K562 (cell line): ENCODE measurements at regions not wholly inside any gene's neighbourhood (a gene's known extent, or its start where the extent isn't known, plus 50 kb on each side); places are given as distances from the start of the nearest gene placed in this dataset.

Source experiments
- ARHGAP35 ChIP-seq: fragments of 450-650 bp; IDR thresholded peaks from 2 replicates; pipeline ENCODE4 v1.6.1; 2018; ENCODE audit not compliant: partially characterized antibody
- CEBPG ChIP-seq, 3 experiments: fragments of 200-800 bp in 1 of 3; sonication (Bioruptor generic) in 1 of 3; sonication (generic) in 1 of 3; formaldehyde crosslinking in 1 of 3; IDR thresholded peaks in 2 of 3; conservative IDR thresholded peaks in 1 of 3; 2 replicates each; pipeline versions ENCODE4 v1.6.1 to v1.8.0; 2016 to 2022; ENCODE audit warnings: missing compliant biosample characterization in 2 of 3, missing genetic modification characterization in 2 of 3, mild to moderate bottlenecking in 1 of 3, missing genetic modification reagents in 1 of 3
- CTCF ChIP-seq, 3 experiments: IDR thresholded peaks in 2 of 3; conservative IDR thresholded peaks in 1 of 3; 2 replicates each; pipeline ENCODE4 v1.5.1; 2011 to 2012; ENCODE audit warnings: low read length in 3 of 3, mild to moderate bottlenecking in 3 of 3, control low read depth in 2 of 3, improper control_type of control experiment in 1 of 3, inconsistent platforms in 1 of 3, low read depth in 1 of 3, mixed read lengths in 1 of 3, moderate library complexity in 1 of 3; ENCODE audit not compliant: insufficient read depth in 2 of 3
- ID3 ChIP-seq, 2 experiments: fragments of 250-450 bp in 1 of 2; fragments of 450-650 bp in 1 of 2; sonication (Bioruptor Pico) in 1 of 2; IDR thresholded peaks; 2 replicates each; pipeline versions ENCODE4 v1.6.1 to v1.8.0; 2016 to 2021; ENCODE audit warnings: mild to moderate bottlenecking in 2 of 2, moderate library complexity in 2 of 2, missing compliant biosample characterization in 1 of 2, missing genetic modification characterization in 1 of 2
- NCOA6 ChIP-seq: fragments of 450-650 bp; IDR thresholded peaks from 2 replicates; pipeline ENCODE4 v1.6.1; 2017; ENCODE audit warnings: mild to moderate bottlenecking
- NUFIP1 ChIP-seq: fragments of 450-650 bp; IDR thresholded peaks from 2 replicates; pipeline ENCODE4 v1.6.1; 2018; ENCODE audit not compliant: partially characterized antibody
- RCOR1 ChIP-seq, 2 experiments: IDR thresholded peaks; 2 replicates each; pipeline ENCODE4 v1.6.1; 2012; ENCODE audit warnings: low read depth in 2 of 2, low read length in 2 of 2, borderline replicate concordance in 1 of 2, improper control_type of control experiment in 1 of 2
- SMAD1 ChIP-seq: fragments of 150-350 bp; IDR thresholded peaks from 2 replicates; pipeline ENCODE4 v1.6.1; 2014; ENCODE audit warnings: low read length, low read depth; ENCODE audit not compliant: partially characterized antibody
- SP1 ChIP-seq: sonication (generic); formaldehyde crosslinking; IDR thresholded peaks from 2 replicates; pipeline ENCODE4 v1.8.1; 2022; ENCODE audit warnings: mild to moderate bottlenecking, missing genetic modification reagents
- TFAP4 ChIP-seq: sonication (generic); formaldehyde crosslinking; IDR thresholded peaks from 2 replicates; pipeline ENCODE4 v1.8.0; 2022; ENCODE audit warnings: missing genetic modification reagents, mild to moderate bottlenecking, moderate library complexity, borderline replicate concordance
- USF2 ChIP-seq: sonication (generic); formaldehyde crosslinking; IDR thresholded peaks from 2 replicates; pipeline ENCODE4 v1.5.0; 2020; ENCODE audit warnings: missing genetic modification reagents
- ZNF639 ChIP-seq, 2 experiments: fragments of 200-800 bp in 1 of 2; sonication (Bioruptor generic) in 1 of 2; sonication (generic) in 1 of 2; formaldehyde crosslinking in 1 of 2; IDR thresholded peaks in 1 of 2; conservative IDR thresholded peaks in 1 of 2; 2 replicates each; pipeline versions ENCODE4 v1.5.0 to v1.6.1; 2016 to 2020; ENCODE audit warnings: missing compliant biosample characterization in 1 of 2, missing genetic modification characterization in 1 of 2, missing genetic modification reagents in 1 of 2

GRCh38 chr2:204373942-204374341 lies 171.3 kb upstream of the PARD3B start:
- TF ChIP-seq ZNF639 (CRISPR knock-in tag; conservative IDR thresholded peaks at IDR 0.05 in 1 of 2, IDR thresholded peaks at IDR 0.05 in 1 of 2) (no peak), SMAD1 (no peak), CTCF (IDR thresholded peaks at IDR 0.05 in 2 of 3, conservative IDR thresholded peaks at IDR 0.05 in 1 of 3; ENCODE audit: insufficient read depth in 2 of 3, low read depth in 1 of 3, low read length in 3 of 3) (no peak), ID3 (CRISPR knock-in tag; IDR thresholded peaks at IDR 0.05) (no peak), ID3 (tag; IDR thresholded peaks at IDR 0.05) (no peak), TFAP4 (CRISPR knock-in tag) (no peak), SP1 (no peak), USF2 (CRISPR knock-in tag) (no peak), NCOA6 (no peak), CEBPG (CRISPR knock-in tag; IDR thresholded peaks at IDR 0.05) (no peak), CEBPG (tag; conservative IDR thresholded peaks at IDR 0.05 in 1 of 2, IDR thresholded peaks at IDR 0.05 in 1 of 2) (no peak), ARHGAP35 (no peak), RCOR1 (IDR thresholded peaks at IDR 0.05; ENCODE audit: borderline replicate concordance in 1 of 2, low read depth in 2 of 2, low read length in 2 of 2) (no peak), NUFIP1 (no peak)
